ENCODE measurements at regions not wholly inside any gene's neighbourhood (a gene's known extent, or its start where the extent isn't known, plus 50 kb on each side); places are given as distances from the start of the nearest gene placed in this dataset.
"Not testable (repeated sequence)": the region's sequence is repeated elsewhere in the genome, so short reads cannot be mapped to it uniquely, and the experiment has no call there.

DNA sequence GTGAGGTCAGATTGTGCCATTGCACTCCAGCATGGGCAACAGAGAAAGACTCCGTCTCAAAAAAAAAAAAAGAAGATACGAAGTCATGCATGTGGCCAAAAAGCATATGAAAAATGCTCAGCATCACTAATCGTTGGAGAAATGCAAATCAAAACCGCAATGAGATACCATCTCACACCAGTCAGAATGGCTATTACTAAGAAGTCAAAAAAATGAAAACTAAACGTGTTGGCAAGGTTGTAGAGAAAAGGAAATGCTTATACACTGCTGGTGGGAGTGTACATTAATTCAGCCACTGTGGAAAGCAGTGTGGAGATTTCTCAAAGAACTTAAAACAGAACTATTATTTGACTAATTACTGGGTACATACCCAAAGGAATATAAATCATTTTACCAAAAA, 156.1 kb upstream of the GRM7 start:
- DNase-seq (ENCODE audit: low spot score) = not testable (repeated sequence)

DNA sequence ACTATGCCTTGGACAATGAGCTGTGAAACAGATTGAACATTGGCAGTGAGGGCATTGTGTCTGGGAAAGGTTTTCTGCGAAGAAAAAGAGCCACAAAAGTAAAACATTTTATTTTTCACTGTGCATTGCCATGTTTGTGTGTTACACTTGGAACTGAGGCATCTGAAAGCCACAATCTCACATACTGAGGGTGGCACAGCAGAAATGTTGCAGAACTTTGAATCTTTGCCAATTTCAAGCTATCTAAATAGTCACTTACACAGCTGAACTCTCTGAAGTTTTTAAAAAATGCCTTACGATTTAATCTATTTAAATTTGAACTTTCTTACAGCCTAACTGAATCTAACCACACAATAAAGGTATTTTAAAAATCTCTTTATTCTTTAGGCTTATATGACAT, 154.1 kb upstream of the GRM7 start:
- DNase-seq (ENCODE audit: low spot score) = no peak

DNA sequence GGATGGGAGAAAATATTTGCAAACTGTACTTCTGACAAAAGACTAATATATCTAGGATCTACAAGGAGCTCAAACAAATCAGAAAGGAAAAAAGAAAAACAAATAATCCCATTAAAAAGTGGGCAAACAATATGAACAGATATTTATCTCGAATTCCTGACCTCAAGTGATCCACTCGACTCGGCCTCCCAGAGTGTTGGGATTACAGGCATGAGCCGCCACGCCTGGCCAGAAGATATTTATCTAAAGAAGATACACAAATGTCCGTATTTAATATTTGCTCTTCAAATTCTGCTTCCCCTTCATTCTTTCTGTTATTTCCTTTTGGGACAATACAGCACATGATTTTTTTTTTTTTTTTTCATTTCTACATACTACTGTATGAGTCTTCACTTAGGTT, 151.7 kb upstream of the GRM7 start:
- no peak for DNase-seq (ENCODE audit: low spot score)

DNA sequence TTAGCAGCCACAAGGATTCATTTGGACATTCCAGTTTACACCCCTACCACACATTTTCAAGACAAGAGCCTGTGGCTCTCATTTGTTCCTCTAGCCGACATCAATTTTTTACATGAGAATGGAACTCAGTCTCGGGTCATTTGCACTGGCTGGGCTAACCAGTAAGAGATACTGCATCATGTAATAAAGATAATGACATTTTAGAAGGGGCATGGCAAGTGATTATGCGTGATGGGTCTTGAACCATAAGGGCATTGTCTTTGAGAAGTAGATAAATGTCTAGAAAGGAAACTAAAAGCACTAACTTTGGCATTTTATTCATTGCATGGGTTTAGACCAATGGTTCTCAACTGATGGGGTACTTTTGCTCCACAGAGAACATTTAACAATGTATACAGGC, 146.0 kb upstream of the GRM7 start:
- no peak for DNase-seq (ENCODE audit: low spot score)

DNA sequence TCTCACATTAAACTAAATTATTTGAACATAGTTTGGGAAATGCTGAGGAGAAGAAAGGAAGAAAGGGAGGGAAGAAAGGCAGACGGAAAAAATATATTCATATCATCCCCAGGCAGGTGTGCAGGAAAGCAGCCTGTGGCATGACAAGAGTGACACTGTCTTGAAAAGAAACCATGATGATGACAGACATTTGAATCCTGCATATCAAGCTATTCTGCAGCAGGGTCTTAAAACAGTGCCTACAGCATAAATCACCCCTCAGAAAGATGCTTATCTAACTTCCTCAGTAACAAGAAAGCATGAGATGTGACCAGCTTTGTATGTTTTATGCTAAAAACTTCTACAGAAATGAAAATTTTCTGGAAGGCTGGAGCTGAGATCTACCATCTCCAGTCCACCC, 144.5 kb upstream of the GRM7 start:
- DNase-seq (ENCODE audit: low spot score) = no peak

DNA sequence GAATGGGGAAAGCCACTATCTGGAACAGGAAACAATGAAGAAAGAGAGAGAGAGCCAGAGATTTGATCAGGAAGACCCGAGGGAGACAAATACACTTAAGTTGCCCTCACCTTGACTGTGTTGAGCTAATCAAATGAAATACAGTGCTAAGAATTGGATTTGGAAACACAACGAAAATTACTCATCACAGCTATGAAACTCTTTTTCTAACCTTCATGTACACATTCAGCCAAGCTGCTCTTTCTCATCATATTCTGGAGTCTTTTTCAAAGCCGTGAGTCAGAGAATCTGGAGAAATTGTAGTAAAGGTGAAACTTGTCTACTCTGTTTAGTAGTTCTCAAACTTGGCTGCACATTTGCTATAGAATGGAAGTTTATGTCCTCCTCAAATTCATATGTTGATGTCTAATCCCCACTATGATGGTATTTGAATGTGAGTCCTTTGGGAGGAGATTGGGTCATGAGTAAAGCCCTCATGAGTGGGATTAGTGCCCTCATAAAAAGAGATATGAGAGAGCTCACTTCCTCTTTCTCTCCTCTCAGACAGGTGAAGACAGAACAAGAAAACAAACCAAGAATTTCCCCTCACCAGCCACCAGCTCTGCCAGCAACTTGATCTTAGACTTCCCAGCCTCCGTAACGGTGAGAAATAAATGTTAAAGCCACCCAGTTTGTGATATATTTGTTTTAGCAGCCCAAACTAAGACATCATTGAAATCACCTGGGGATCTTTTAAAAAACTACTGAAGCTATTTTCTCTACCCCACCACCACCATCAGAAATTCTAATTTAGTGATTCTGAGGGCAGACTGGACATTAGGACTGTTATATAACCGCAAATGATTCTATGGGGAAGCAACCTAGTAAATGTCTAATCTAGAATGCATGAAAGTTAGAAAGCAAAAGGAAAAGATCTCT, 143.6 kb upstream of the GRM7 start:
- DNase-seq (ENCODE audit: low spot score) = no peak

DNA sequence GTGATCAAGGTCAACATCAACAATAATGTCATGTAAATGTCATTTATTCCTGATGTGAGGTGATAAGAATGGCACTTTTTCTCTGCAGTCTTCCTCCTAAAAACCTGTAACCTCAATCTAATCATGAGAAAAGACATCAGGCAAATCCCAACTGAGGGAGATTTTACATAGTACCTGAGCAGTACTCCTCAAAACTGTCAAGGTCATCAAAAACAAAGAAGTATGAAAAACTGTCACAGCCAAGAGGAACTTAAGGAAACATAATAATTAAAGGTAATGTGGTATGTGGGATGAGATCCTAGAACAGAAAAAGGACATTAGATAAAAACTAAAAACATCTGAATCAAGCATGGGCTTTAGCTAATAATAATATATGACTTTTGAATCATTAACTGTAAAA, 140.9 kb upstream of the GRM7 start:
- DNase-seq (ENCODE audit: low spot score) = no peak

DNA sequence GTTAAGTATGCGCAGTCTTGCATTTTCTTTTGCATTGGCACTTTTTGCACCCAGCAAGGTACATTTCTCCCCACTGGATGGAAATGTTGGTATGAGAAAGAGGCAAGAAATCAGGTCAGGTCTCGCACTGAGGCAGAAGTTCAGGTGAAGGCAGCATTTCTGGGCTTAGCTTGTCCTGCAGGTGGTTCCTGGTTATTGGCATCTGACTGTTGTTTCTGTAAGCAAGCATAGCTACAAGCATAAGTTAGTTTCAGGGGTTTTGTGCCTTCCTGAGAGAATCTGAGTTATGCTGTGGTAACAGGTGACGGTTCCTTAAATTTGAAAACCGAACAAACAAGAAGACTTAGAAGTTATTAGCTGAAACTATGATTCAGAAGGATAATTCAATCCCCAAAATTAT, 139.4 kb upstream of the GRM7 start:
- DNase-seq (ENCODE audit: low spot score) = no peak

DNA sequence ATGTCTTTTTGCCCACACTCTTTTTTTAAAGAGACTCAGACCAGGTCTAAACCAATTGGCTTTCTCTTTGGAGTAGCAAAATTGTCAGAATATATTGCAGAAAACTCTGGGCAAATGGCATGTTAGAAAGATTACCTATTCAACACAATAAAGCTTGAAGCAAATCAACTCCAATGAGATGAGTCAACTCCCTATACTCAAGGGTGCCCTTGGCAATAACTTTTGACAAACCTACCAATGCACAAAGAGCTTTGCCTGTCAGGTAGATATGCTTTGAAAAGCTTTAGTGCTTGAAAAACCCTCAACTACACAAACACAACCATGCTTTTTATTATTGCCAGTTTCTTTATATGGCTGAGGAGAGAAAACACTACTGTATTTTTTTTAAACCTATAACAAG, 137.7 kb upstream of the GRM7 start:
- no peak for DNase-seq (ENCODE audit: low spot score)

DNA sequence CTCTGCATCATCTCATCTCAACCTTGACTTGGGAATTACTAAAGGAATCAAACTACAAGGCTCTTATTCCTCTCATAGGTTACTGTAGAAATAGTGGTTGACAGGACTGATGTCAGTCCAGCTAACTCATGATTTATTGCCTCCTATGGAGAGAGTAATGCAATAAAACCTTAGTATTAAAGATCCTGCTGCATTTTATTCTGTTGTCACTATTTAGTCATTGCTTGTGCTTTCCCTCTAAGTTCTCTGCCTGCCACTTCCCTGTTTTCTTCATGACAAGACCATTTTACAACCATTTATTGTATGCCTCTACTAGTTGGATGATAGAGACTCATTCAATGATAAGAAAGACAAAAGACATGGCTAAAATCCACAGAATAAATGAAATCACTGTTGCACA, 134.1 kb upstream of the GRM7 start:
- DNase-seq (ENCODE audit: low spot score) = no peak

DNA sequence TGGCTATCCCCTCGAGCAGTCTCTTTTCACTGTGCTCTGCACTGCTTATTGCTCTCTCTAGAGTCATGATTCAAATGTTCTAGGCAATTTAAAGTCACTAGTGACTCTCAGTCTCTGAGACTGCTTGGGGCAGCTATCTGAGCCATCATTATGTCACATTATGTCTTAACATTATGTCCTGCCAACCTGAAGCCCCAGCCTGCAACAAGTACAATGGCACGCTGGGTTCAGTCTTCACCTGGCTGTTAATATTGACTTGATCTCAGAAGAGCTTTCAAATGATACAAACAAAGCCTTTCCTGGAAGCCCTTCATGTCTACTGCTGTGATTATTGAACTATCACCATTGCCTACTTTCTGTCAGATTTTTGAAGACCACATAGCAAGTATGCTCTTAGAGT, 128.1 kb upstream of the GRM7 start:
- DNase-seq (ENCODE audit: low spot score) = no peak

DNA sequence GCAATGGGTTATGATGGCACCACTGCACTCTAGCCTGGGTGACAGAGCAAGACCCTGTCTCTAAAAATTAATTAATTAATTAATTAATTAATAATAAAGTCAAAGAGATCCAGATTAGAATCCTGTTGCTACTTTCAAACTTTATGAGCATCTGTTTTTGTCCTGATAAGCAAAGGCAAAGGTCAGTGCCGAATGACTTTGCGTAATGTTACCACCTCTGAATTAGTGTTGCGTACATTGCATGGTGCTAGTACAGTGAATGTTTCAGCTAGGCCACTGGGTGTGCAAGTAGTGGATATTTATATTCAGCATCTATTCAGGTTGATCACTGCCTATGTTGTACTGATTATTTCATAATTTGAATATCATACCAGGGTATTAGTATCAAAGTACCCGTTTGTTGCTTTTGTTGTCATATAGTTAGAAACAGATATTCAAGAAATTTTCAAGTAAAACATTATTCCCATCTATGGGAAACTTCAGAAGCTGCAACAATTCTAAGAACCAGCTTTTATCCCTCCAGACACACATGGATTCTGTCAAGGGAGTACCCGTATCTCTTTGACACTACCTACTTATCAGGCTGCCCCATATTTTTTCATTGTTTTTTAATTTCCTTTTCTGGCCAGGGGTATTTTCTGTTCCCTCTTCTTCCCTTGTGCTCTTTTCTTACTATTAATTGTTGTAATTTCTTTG, 127.1 kb upstream of the GRM7 start:
- no peak for DNase-seq (ENCODE audit: low spot score)

DNA sequence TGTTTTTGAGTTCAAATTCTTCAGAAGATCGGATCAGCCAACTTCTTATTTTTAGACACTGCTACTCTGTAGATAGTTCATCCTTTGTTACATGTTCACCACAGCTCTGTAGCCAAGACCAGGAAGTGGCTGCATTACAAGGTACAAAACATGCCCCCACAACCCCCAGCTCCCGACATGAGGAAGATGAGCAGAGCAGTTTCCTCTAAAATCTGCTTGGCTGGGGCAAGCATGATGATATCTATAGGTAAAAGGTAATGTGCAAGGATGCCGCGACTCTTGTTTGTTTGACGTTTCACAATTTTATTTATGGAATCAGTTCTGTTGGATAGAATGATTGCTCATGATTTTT, 126.5 kb upstream of the GRM7 start:
- no peak for DNase-seq (ENCODE audit: low spot score)

DNA sequence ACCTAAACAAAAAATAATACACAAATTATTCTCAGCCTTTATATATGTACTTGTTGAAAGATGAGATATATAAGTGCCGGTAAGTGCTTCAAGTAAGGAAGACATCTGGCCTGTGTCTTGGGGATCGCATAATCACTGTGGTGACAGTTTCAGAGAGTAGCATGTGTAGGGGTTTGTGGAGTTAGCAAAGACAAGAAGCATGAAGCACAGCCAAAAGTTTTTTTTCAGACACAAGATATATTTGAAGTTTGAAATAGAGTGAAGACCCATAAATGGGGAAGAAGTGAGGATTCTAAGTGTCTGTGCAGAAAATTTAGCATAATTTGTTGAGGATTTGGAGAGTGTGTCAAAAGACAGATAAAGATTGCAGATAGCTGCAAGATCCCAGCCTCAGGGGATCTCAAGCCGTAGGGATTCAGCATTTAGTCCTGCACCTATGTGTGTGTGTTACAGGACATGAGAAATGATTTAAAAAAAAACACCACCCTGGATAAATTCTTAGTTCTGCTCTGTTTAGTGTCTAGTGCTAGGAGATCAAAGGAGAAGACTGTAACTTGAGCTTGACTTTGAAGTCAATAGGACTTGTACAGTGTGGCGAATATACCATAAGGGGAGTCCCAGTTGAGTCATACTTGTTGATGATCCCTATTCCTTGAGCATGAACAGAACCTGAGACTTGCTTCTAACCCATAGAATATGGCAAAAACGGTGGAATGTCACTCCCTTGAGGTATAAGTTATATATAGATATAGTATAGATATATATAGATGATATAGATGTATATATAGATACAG, 123.9 kb upstream of the GRM7 start:
- DNase-seq (ENCODE audit: low spot score) = no peak

DNA sequence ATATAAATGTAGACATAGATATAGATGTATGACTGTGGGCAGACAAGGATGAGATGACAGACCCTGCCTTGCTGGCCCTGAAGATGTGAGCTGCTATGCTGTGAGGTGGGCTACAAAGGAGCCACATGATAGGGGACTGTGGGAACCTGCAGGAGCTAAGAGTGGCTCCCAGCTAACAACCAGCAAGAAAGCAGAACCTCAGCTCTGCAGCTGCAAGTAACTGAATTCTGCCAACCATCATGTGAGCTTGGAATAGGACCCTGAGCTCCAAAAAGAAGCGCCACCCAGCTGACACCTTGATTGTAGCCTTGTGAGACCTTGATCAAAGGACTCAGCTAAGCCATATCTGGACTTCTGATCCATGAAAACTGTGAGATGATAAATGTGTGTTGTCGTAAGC, 123.3 kb upstream of the GRM7 start:
- no peak for DNase-seq (ENCODE audit: low spot score)

DNA sequence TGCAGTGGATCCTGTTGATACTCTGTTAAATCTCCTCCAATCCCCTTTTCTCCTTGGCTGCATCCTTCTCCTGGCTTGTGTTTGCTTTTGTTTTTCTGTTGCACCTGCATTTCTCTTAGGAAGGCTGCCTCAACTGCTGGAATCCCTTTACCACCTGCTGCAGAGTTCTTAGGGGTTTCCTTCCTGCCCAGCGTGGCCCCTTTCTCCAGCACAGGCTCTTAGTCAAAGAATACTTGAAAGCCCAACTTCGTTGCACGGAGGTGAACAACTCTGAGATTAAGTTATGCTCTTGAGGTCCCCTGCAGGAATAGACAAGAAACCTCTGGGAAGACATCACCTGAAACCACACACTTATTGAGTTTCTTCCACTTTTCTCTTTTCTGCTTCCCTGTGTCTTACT, 121.6 kb upstream of the GRM7 start:
- no peak for DNase-seq (ENCODE audit: low spot score)

DNA sequence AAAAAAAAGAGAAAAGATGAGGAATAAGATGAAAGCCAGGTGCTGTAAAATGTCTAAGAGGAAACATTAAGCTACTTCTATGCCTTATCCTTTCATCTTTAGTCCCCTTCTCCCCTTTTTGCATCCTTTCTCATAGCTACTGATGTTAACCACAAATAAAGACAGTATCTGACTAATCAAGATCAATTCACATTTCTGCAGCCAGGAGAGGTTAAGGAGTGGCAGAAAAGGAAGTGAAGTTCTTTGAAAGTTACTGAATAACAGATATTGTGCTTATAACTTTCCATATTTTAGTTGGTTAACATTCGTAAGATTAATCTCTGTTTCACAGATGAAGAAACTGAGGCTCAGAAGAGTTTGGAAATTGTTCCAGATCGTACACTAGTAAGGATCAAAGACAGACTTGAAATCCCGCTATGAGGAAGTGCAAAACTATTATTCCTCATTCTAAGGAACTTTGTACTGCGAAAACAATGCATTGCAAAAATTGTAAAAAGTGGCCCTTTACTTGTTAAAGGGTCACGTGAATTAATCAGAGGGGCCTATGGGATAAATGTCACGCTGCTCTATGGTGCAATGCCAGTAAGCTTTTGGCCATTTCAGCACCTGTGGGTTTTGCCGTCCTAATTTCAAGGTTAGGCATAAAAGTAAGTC, 117.7 kb upstream of the GRM7 start:
- DNase-seq (ENCODE audit: low spot score) = no peak

DNA sequence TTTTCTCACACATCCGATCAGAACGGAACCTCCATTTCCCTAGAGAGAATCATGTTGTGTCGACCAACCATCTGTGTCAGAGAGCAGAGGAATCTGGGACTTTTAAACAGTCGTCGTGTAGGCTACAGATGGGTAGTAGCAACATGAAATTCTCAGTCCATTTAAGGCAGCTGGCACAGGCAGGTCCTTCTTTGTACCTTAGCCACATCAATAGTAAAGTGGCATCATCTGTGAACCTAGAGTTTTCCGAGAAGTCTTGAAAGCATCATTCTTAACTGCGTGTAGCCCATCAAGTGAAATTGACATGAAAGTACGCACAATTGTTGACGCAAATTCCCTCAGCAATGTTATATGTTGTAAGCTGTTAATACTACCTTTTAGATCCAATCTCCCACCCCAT, 114.5 kb upstream of the GRM7 start:
- no peak for DNase-seq (ENCODE audit: low spot score)

DNA sequence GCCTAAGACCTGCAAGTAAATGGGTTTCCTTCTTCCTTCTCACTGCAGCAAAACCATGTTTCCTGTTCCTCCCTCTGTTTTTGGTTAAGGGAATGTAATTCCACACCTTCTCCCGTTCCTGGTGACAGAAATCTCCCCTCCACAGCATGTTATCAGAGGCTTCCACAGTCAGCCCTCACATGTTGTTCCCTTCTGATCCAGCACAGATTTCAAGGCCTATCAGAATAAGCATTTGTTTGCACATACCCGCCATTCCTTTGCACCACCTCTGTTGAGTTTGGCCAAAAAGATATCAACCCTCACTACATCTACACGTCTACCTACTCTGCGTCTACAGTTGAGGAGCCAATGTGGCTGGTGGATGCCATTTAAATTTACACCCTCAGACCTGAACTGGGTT, 113.9 kb upstream of the GRM7 start:
- no peak for DNase-seq (ENCODE audit: low spot score)

DNA sequence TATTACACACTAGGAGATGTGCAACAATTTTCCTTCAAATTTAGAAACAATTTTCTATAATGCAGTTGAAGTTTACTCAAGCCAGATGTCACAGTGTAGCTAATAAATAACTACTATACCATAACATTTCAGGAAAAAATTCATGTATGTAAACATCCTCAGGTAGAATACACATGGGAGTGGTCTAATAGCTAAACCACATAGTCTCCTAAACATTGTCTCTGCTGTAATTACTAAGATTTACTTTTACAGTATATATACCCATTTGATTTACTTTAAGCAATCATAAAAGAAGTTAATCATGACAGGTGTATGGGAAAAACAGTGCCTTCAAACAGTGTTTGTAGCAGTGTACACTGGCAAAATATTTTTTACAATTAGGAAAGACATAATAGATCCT, 110.1 kb upstream of the GRM7 start:
- DNase-seq (ENCODE audit: low spot score) = no peak

DNA sequence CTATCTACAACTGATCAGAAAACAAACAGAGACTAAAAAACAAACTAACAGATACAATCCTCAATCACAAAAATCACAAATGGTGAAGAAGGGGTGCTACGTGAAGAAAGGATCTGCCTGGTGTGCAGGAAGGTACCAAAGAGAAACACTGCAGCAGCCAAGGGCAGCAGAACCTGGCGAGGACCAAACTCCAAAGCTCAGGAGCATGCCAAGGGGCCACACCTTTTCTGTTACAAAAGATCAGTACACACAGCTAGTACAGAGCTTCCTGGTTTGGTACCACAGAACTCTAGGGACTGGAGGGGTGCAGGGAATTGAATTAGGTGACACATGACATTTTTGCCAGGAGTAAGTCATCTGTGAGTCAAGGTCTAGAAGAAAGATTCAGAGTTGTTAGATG, 107.4 kb upstream of the GRM7 start:
- DNase-seq (ENCODE audit: low spot score) = no peak
